ENCODE measurements at regions not wholly inside any gene's neighbourhood (a gene's known extent, or its start where the extent isn't known, plus 50 kb on each side); places are given as distances from the start of the nearest gene placed in this dataset.

- no peak overlapping the region for H3K14ac ChIP-seq (ENCODE audit: insufficient read depth, low read length)
- H2AK5ac ChIP-seq (ENCODE audit: insufficient read length, low read length), result no peak overlapping the region
- Mint-ChIP-seq H3K27ac (no peak overlapping the region), H3K36me3 (ENCODE audit: insufficient read depth in 1 of 3, low read depth in 3 of 3) (no peaks in the 10 kb centered on the region; a peak in 1 of 7 replicates), H3K27me3 (ENCODE audit: low read depth) (no peaks in the 10 kb centered on the region; the same call in 1 of the 2 replicates), H3K9me3 (peaks cover 0 to 9% of the 10 kb centered on the region in 2 experiments; a peak in 4 of 5 replicates), H3K4me3 (no peak overlapping the region), H3K4me1 (no peaks in the 10 kb centered on the region)
- H3K4me2 ChIP-seq (ENCODE audit: insufficient read depth, insufficient read length, low read length), result no peak overlapping the region
- no peaks in the 10 kb centered on the region for H3K23me2 ChIP-seq (ENCODE audit: insufficient read length, low read depth, low read length, poor library complexity, severe bottlenecking)
- H3K4me1 ChIP-seq (ENCODE audit: insufficient read depth, low read length), result no peaks in the 10 kb centered on the region
- H3K79me2 ChIP-seq (ENCODE audit: insufficient read depth, low read length), result no peaks in the 10 kb centered on the region
- no peak overlapping the region for H2BK20ac ChIP-seq (ENCODE audit: low read depth, low read length, poor library complexity, severe bottlenecking)
- H3T11ph ChIP-seq (ENCODE audit: low read length), result no peak overlapping the region
- no peak overlapping the region for H4K8ac ChIP-seq (replicated peaks; ENCODE audit: insufficient read length, low read depth, low read length)
- H2BK120ac ChIP-seq (ENCODE audit: low read depth, low read length, poor library complexity, severe bottlenecking), result no peak overlapping the region
- no peaks in the 10 kb centered on the region for H3K79me1 ChIP-seq (ENCODE audit: insufficient read depth, low read depth, low read length, poor library complexity, severe bottlenecking)
- H3K27me3 ChIP-seq (ENCODE audit: insufficient read depth, low read length), result no peaks in the 10 kb centered on the region
- no peak overlapping the region for H3K18ac ChIP-seq (ENCODE audit: insufficient read length, low read depth, low read length)
- no peak overlapping the region for H2BK5ac ChIP-seq (ENCODE audit: insufficient read length, low read length)
- no peak overlapping the region for H3K23ac ChIP-seq (ENCODE audit: insufficient read length, low read depth, low read length)
- H3K9me3 ChIP-seq (ENCODE audit: control insufficient read depth, low read depth, low read length), result no peaks in the 10 kb centered on the region
- no peak overlapping the region for H2BK15ac ChIP-seq (ENCODE audit: low read depth, low read length)
- no peaks in the 10 kb centered on the region for H4K20me1 ChIP-seq (ENCODE audit: control insufficient read depth, insufficient read depth, insufficient read length)
- H3K27ac ChIP-seq (ENCODE audit: insufficient read length, low read depth, low read length), result no peak overlapping the region
- no peak overlapping the region for H4K5ac ChIP-seq (ENCODE audit: insufficient read length, low read depth, low read length)
- no peak overlapping the region for H3K4ac ChIP-seq (ENCODE audit: low read depth, low read length)
- H2BK12ac ChIP-seq (ENCODE audit: insufficient read length, low read depth, low read length), result no peak overlapping the region
- DNase-seq, result no peak
- no peak overlapping the region for H2AFZ ChIP-seq (ENCODE audit: low read length)
- TF ChIP-seq CTCF (conservative IDR thresholded peaks at IDR 0.05), result no peak
- no peak overlapping the region for H3K9ac ChIP-seq (ENCODE audit: extremely low read depth, insufficient read length, low read length)
- no peak overlapping the region for H4K91ac ChIP-seq (ENCODE audit: insufficient read length, low read depth, low read length)
- no peak overlapping the region for H3K56ac ChIP-seq (ENCODE audit: insufficient read length, low read depth, low read length)
Observed at GRCh38 chr1:70767377-70767776, 280.2 kb downstream of the PTGER3 start.

Data from H9 (cell line).